Activated T-cell treated with anti-CD3 and anti-CD28 coated beads for 1 hour (primary cell): ENCODE measurements at regions not wholly inside any gene's neighbourhood (a gene's known extent, or its start where the extent isn't known, plus 50 kb on each side); places are given as distances from the start of the nearest gene placed in this dataset.

Experiments
- DNase-seq: peaks from one replicate; pipeline ENCODE4 v3.0.0-alpha.2; 2020; ENCODE audit warnings: low read depth

DNA sequence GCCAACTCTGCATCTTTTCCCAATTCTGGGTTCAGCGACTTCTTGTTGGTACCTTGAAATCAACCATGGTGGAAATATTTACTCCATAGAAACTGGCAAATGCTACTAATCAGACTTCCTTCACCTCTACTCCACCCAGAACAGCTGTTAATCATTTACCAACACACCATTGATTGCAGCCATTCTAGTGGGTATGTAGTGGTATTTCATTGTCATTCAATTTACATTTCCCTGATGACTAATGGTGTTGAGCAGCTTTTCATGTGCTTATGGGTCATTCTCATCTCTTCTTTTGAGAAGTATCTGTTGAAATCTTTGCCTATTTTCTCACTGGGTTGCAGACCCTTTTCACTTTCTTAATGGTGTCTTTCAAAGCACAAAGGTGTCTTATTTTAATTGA is 122.4 kb upstream of the MSX2 start:
- DNase-seq: no peak

GRCh38 chr5:174606153-174606552 is 118.2 kb upstream of the MSX2 start:
- DNase-seq: no peak

GRCh38 chr5:174606646-174607045 is 117.7 kb upstream of the MSX2 start:
- no peak for DNase-seq

GRCh38 chr5:174607205-174607604 is 117.2 kb upstream of the MSX2 start:
- DNase-seq: no peak

- no peak for DNase-seq
Measured at GRCh38 chr5:174607916-174608315, 116.5 kb upstream of the MSX2 start.

DNA sequence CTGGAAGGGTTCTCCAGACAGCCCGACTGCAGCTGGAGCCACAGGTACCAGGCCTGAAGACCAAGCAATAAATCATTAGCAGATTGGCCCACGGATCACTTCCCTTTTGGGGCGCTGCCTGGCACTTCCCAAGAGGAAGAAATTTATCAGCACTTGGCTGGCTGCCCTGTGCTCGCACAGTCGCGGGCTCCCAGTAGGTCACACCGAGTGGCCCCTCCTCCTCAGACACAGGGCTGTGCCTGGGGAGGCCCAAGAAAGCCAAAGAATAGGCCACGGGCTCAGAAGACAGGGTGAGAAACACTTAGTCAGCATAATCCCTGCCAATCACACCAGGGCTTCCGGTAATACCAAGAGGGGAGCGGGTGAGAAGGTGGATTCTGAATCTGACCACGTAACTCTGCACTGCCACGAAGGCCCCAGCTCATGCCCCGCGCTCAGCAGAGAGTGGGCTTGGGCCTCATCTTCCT is 115.7 kb upstream of the MSX2 start:
- no peak for DNase-seq

DNA sequence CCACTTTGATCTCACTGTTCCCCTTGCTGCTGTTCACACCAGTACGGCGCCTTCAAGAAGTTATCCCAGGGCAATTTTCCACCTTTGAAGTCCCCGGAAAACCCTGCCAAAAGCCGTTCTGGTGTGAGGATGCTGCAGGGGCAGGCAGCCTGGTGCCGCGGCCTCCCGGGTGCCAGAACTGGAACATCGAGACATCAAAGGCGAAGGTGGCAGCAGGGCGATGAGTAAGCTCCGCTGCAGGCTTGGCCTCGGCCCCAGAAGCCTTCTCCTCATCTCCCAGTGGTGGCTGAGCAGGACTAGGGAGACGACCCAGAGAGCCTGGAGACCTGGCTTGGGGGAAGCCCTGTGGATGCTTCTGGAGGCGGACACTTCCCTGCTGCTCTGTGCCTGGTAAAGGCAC is 115.3 kb upstream of the MSX2 start:
- no peak for DNase-seq

GRCh38 chr5:174610968-174611367 is 113.4 kb upstream of the MSX2 start:
- no peak for DNase-seq

DNA sequence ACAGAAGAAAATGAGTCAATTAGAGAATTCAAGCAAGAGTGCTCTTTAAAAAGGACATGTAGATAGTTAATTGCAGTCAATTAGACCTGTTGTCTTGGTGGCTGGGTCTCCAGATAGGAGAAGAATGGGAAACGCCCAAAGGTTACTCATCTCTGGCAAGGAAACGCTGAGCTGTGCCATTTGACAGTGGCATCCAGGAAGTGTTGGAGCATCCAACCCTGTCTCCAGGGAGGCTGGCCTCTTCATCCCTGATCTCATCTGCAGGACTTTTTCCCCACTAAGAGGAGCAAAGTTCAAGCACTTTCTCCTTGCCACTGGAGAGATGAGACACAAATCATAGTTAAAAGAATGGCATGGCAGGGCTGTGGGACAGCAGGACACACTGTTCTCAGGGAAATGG is 111.7 kb upstream of the MSX2 start:
- DNase-seq: no peak

DNA sequence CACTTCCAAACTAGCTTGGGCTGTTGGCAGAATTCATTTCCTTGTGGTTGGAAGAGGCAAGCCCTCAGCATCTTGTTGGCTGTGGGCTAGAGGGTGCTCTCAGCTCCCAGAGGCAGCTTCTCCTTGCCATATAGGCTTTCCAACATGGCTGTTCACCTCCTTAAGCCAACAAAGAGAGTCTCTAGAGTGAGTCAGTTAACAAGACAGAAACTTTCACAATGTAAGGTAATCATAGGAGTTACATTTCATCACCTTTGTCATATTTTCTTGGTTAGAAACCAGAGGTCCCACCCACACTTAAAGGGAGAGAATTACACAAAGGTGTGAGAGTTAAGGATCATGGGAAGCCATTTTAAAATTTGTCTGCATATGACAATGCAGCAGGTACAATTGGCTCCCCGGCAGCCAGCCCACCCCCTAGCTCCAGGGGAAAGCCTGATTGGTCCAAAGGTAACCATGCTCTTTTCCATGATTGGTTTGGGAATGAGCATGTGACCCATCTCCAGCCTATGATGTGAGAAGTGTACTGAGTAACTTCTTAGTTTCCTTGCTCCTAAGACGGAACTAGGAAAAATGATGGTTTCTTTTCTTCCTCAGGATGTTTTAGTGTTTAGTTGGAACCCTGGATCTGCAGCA is 109.8 kb upstream of the MSX2 start:
- no peak for DNase-seq

- no peak for DNase-seq
Measured at GRCh38 chr5:174616036-174616435, 108.3 kb upstream of the MSX2 start.

DNA sequence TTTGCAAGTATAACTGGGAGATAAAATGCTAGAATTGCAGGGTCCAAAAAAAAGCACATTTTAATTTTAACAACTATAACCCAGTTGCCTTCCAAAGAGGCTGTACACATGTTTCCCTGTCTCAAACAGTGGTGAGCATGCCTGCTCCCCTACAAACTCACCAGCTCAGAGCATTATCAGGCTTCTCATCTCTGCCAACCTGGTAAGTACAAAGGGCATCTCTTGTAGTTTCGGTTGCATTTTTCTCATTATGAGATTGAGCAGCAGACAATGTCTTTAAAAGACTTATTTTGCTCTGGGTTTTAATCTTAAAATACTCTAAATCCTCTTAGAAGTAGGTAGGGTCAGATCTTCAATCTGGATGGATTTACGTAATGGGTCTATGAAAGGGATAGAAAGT is 107.1 kb upstream of the MSX2 start:
- DNase-seq: no peak

- no peak for DNase-seq
Measured at GRCh38 chr5:174617910-174618309, 106.5 kb upstream of the MSX2 start.

GRCh38 chr5:174618589-174618988 is 105.8 kb upstream of the MSX2 start:
- DNase-seq: no peak

DNA sequence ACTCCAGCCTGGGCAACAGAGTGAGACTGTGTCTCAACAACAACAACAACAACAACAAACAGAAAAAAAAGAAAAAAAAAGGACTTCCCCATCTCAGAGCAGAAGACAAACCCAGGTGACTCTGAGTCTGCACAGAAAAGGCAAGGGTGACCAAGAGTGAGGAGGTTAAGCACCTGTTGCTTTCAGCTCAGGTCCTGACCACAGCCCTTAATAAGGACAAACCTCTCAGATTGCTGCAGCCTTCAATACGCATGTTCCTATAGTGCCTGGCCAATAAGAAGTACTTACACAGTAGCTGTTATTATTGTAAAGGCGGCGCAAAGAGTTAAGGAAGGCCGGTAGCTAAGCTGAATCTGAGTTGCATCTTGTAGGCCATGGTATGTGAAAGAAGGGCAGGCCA is 102.3 kb upstream of the MSX2 start:
- DNase-seq: no peak

DNA sequence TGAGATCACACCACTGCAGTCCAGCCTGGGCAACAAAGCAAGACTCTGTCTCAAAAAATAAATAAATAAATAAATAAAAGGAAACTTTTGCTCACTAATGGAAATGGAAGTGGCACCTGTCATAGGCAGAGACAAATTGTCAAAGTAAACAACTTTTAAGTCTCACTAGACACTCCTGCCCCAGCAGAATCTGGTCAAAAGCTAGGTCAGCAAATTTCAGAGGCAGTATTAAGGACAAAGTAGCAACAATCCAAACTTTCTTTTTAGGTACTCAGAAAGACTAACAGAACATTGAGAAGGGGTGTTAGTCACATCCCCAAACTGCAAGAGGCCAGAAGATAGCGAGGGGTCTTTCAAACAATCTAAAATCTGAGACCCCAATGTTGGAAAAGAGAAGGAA is 101.4 kb upstream of the MSX2 start:
- DNase-seq: no peak

- DNase-seq: no peak
Measured at GRCh38 chr5:174623433-174624019, 100.9 kb upstream of the MSX2 start.

GRCh38 chr5:174624733-174625522 is 99.5 kb upstream of the MSX2 start:
- no peak for DNase-seq

DNA sequence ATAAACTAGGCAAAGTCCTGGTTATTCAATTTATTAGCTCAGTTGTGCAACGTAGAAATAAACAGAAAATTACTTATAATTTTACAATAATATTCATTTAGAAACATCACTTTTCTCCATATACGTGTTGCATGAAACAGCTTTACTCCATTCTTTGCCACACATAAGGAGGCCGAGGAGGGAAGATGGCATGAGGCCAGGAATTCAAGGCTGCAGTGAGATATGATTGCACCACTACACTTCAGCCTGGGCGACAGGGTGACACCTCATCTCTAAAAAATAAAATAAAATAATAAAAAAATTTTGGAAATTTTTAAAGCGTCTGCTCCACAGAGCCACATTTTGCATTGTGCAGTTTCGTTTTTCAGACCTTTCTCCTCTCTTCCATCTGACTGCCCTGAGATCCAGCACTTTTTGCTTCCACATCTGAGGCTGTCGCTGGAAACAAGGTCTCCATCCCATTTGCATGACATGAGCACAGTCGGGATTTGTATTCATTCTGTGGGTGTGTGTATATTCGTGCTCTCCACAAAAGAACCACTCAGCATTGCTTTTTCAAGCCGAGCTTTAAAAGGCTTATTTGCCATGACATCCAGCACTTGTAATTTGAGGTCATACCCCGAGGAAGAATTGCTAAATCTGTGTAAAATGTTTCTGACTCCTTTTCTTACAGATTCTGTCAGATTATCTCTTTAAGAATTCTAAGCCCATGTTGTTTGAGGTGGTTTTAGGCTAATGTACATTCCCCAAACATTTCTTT is 98.6 kb upstream of the MSX2 start:
- no peak for DNase-seq

DNA sequence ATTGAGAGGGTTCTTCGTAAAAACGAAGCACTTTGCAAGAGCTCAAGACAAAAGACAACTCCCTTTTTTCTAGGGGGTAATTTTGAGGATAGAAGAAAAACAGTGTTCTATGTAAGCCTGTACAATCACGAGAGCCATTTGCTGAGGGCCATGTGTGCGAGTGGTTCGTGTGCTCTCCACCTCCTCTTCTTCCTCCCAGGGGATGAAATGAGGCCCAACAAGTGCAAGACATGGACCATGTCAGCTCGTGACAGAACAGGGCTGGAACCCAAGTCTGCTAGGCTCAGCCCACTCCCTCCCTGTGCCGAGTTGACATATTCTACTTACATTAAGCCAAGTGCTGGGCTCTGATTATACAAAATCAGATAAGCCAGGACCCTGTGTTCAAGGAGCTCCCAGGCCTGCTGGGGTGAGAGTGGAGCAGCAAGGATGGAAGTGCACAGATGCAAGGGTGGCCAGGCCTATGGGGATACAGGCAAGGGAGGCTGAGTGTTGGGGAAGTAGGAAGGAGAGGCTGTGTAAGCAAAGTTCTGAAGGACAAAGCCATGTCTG is 97.9 kb upstream of the MSX2 start:
- DNase-seq: no peak

DNA sequence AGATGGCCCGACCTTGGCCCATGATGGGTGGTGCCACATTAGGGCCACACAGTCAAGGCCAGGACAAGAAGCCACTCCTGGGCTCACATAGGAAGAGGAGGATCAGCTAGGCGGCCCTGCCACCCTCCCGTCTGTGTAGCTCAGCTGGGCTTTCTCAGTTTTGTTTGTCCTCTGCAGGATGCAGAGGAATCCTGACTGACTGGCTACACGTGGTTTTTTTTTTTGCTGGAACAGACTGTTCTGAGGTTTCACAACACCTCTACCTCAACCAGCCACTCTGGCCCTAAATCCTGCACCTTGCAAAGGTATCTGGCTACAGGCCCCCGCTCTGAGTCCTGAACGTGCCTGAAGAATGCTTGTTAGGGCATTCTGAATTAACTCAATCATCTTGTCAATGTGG is 88.3 kb upstream of the MSX2 start:
- DNase-seq: no peak

- no peak for DNase-seq
Measured at GRCh38 chr5:174642816-174643405, 81.5 kb upstream of the MSX2 start.
